Prostate gland (tissue), 2 donors: ENCODE measurements at regions not wholly inside any gene's neighbourhood (a gene's known extent, or its start where the extent isn't known, plus 50 kb on each side); places are given as distances from the start of the nearest gene placed in this dataset.

ENCODE experiments used
- CTCF ChIP-seq, 4 experiments: fragments of 200-600 bp in 2 of 4; fragments of 450-650 bp in 2 of 4; sonication (generic) in 2 of 4; IDR thresholded peaks; 1 replicate in 3 of 4; 2 replicates in 1 of 4; pipeline ENCODE4 v1.5.1; 2016 to 2019; ENCODE audit warnings: antibody characterized with exemption in 4 of 4, mild to moderate bottlenecking in 2 of 4, moderate library complexity in 2 of 4
- POLR2AphosphoS5 ChIP-seq: sonication (generic); formaldehyde crosslinking; IDR thresholded peaks from one replicate; pipeline ENCODE4 v1.6.1; 2017; ENCODE audit warnings: antibody characterized with exemption

- TF ChIP-seq CTCF (IDR thresholded peaks at IDR 0.05) (no peak), POLR2AphosphoS5 (no peak)
Measured at GRCh38 chr9:129454467-129455067, 166.3 kb downstream of the C9orf50 start.
